Caco-2 (cell line): ENCODE measurements at regions not wholly inside any gene's neighbourhood (a gene's known extent, or its start where the extent isn't known, plus 50 kb on each side); places are given as distances from the start of the nearest gene placed in this dataset.
"Not testable (repeated sequence)": the region's sequence is repeated elsewhere in the genome, so short reads cannot be mapped to it uniquely, and the experiment has no call there.

ENCODE experiments used
- BruUV-seq: library from RNA; stranded (reverse); fragments of 400-500 nt; replicated peaks from 2 replicates; lab custom pipeline; 2021; lab: Mats Ljungman, UMichigan
- CTCF ChIA-PET: fragments of 300-600 bp; sonication (Branson Sonifier 250); formaldehyde crosslinking; loops from one replicate; lab custom pipeline; 2022; ENCODE audit warnings: antibody characterized with exemption; lab: Charles Lee
- POLR2A ChIA-PET: fragments of 300-600 bp; sonication (Branson Sonifier 250); formaldehyde crosslinking; loops from one replicate; lab custom pipeline; 2022; ENCODE audit warnings: antibody characterized with exemption; lab: Charles Lee
- DNase-seq, 2 experiments: peaks; one replicate each; pipeline versions ENCODE4 v3.0.0 to v3.0.0-alpha.2; 2020 to 2022
- H3K27me3 ChIP-seq: replicated peaks from 2 replicates; pipeline ENCODE4 v1.6.0; 2011; ENCODE audit warnings: low read length; ENCODE audit not compliant: control insufficient read depth, insufficient read depth
- H3K36me3 ChIP-seq: 2 replicates; pipeline ENCODE4 v1.5.1; 2011; ENCODE audit warnings: low read length; ENCODE audit not compliant: control insufficient read depth, insufficient read depth
- H3K4me1 ChIP-seq: fragments of 250-450 bp; sonication (Bioruptor Pico); 2 replicates; pipeline ENCODE4 v1.5.1; 2020; ENCODE audit warnings: mild to moderate bottlenecking
- H3K4me3 ChIP-seq: 2 replicates; pipeline ENCODE4 v1.5.1; 2011; ENCODE audit warnings: low read depth, mild to moderate bottlenecking, control low read depth, low read length
- H3K9me3 ChIP-seq: fragments of 250-450 bp; sonication (Bioruptor Pico); 2 replicates; pipeline ENCODE4 v1.5.1; 2020; ENCODE audit warnings: mild to moderate bottlenecking, moderate library complexity
- H3K27ac Mint-ChIP-seq: one replicate; pipeline ENCODE4 v1.8.0; 2022; ENCODE audit warnings: mixed read lengths; ENCODE audit not compliant: unreplicated experiment
- H3K27me3 Mint-ChIP-seq: one replicate; pipeline ENCODE4 v1.8.0; 2022; ENCODE audit warnings: mixed read lengths; ENCODE audit not compliant: insufficient read depth, unreplicated experiment
- H3K36me3 Mint-ChIP-seq: one replicate; pipeline ENCODE4 v1.8.0; 2022; ENCODE audit warnings: mild to moderate bottlenecking, mixed read lengths; ENCODE audit not compliant: insufficient read depth, unreplicated experiment
- H3K4me1 Mint-ChIP-seq: one replicate; pipeline ENCODE4 v1.8.0; 2022; ENCODE audit warnings: low read depth, mixed read lengths; ENCODE audit not compliant: unreplicated experiment
- H3K4me3 Mint-ChIP-seq: one replicate; pipeline ENCODE4 v1.8.0; 2022; ENCODE audit warnings: mild to moderate bottlenecking, moderate library complexity, mixed read lengths; ENCODE audit not compliant: unreplicated experiment
- H3K9me3 Mint-ChIP-seq: one replicate; pipeline ENCODE4 v1.8.0; 2022; ENCODE audit warnings: mixed read lengths; ENCODE audit not compliant: unreplicated experiment
- CTCF ChIP-seq, 2 experiments: fragments of 200-600 bp in 1 of 2; IDR thresholded peaks; 1 replicate in 1 of 2; 2 replicates in 1 of 2; pipeline versions ENCODE4 v1.5.1 to v1.8.0; 2011 to 2022; ENCODE audit warnings: antibody characterized with exemption in 1 of 2, control low read depth in 1 of 2, inconsistent platforms in 1 of 2, low read depth in 1 of 2, low read length in 1 of 2, mild to moderate bottlenecking in 1 of 2, moderate library complexity in 1 of 2; ENCODE audit not compliant: insufficient read depth in 1 of 2, severe bottlenecking in 1 of 2, unreplicated experiment in 1 of 2
- intact Hi-C: fragments of 100-400 bp; cut with micrococcal nuclease; formaldehyde crosslinking; loops from one replicate; pipeline ENCODE4 v1.10.0; 2022; ENCODE audit not compliant: unreplicated experiment

DNA sequence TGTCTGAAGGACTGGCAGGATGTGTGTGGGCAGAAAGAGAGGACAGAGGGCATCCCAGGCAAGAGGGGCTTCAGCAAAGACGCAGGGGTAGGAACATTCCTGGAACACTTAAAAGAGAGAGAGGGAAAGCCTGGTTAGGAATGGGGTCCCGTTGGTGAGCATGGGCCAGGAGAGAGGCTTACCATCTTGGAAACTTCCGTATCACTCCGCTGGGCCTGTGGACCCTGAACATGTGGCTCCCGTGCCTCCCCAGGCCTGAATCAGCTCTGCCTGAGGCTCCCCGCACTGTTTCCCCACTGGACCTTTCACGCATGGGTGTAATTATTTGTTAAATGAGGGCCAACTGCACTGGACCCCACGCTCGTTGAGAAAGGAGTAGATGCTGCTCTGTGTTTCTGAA is 191.1 kb upstream of the GLI2 start:
- Mint-ChIP-seq H3K9me3 (no peaks in the 10 kb centered on the region), H3K27ac (peak overlapping the region; percentile 48), H3K36me3 (no peaks in the 10 kb centered on the region), H3K4me3 (no peak overlapping the region), H3K4me1 (peaks cover 16% of the 10 kb centered on the region), H3K27me3 (no peaks in the 10 kb centered on the region)
- Histone ChIP-seq H3K9me3 (no peaks in the 10 kb centered on the region), H3K36me3 (no peaks in the 10 kb centered on the region), H3K4me3 (no peak overlapping the region), H3K4me1 (peaks cover 34% of the 10 kb centered on the region), H3K27me3 (no peaks in the 10 kb centered on the region)
- DNase-seq: no peak
- ChIA-PET POLR2A (no interaction called here), CTCF (no interaction called here)
- TF ChIP-seq CTCF (IDR thresholded peaks at IDR 0.05; ENCODE audit: insufficient read depth in 1 of 2, low read depth in 1 of 2, low read length in 1 of 2, severe bottlenecking in 1 of 2, unreplicated experiment in 1 of 2): no peak
- BruUV-seq: no TSS peak
- intact Hi-C loops: no loop called here

- H3K9me3 Mint-ChIP-seq, POLR2A ChIA-PET, H3K36me3 Mint-ChIP-seq, CTCF ChIA-PET, H3K9me3 ChIP-seq, BruUV-seq, H3K4me3 ChIP-seq, H3K36me3 ChIP-seq, DNase-seq, intact Hi-C loops, H3K27me3 Mint-ChIP-seq, H3K27me3 ChIP-seq, H3K4me3 Mint-ChIP-seq: not testable (repeated sequence)
- peak overlapping the region; percentile 48 for H3K27ac Mint-ChIP-seq
- H3K4me1 ChIP-seq: peaks cover 30% of the 10 kb centered on the region
- peaks cover 16% of the 10 kb centered on the region for H3K4me1 Mint-ChIP-seq
These were observed 190.7 kb upstream of the GLI2 start for GRCh38 chr2:120545007-120545406.

DNA sequence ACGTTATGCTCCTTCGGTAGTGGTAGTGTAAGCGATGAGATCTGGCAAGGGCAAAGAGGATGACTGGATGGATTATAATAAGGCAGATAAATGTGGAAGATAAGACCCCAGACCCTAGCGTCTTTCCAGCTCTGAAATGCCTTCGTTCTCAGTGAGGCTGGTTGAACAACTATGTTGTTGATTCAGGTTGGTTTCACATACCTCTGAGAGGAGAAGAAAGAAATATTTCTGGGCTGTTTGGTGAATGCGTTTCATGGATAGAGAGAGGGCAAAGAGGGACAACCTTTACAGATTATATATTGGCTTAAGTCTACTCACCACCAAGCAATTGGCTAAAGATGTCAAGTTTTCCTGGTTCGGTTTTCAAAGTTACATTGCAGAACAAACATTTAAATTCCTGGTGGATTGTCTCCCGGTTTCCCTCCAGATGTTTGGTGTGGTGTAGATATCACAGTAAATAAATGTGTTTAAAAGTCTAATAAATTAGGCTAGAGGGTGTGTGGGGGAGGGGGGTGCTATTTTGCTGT is 190.1 kb upstream of the GLI2 start:
- no peak for DNase-seq
- ChIA-PET CTCF (interaction anchor here (1.5 kb wide), 1 partner anchor 202 kb away, joined by 3 read pairs; no protein-coding TSS in a partner anchor), POLR2A (no interaction called here)
- H3K4me3 ChIP-seq: no peak overlapping the region
- intact Hi-C loops: no loop called here
- BruUV-seq: no TSS peak
- H3K4me1 Mint-ChIP-seq: peaks cover 16% of the 10 kb centered on the region
- no peaks in the 10 kb centered on the region for H3K9me3 Mint-ChIP-seq
- H3K4me3 Mint-ChIP-seq: peak overlapping the region; percentile 39
- no peaks in the 10 kb centered on the region for H3K9me3 ChIP-seq
- no peak for TF ChIP-seq CTCF (IDR thresholded peaks at IDR 0.05; ENCODE audit: insufficient read depth in 1 of 2, low read depth in 1 of 2, low read length in 1 of 2, severe bottlenecking in 1 of 2, unreplicated experiment in 1 of 2)
- no peaks in the 10 kb centered on the region for H3K27me3 Mint-ChIP-seq
- no peaks in the 10 kb centered on the region for H3K27me3 ChIP-seq
- no peaks in the 10 kb centered on the region for H3K36me3 ChIP-seq
- peak overlapping the region; percentile 54 for H3K27ac Mint-ChIP-seq
- no peaks in the 10 kb centered on the region for H3K36me3 Mint-ChIP-seq
- H3K4me1 ChIP-seq: peaks cover 25% of the 10 kb centered on the region
